ENCODE measurements at regions not wholly inside any gene's neighbourhood (a gene's known extent, or its start where the extent isn't known, plus 50 kb on each side); places are given as distances from the start of the nearest gene placed in this dataset.

GRCh38 chr18:78927616-78928015, 52.0 kb upstream of the SALL3 start:
- no peaks in the 10 kb centered on the region for H3K27me3 Mint-ChIP-seq
- ChIA-PET POLR2A (no interaction called here), CTCF (interaction anchor here in 1 of 2 donors (0.6 kb wide), 1 partner anchor 219 kb away, joined by 6 read pairs; no protein-coding TSS in a partner anchor)
- ATAC-seq (replicated peaks in 1 of 4) (no peak), DNase-seq (no peak)
- no peaks in the 10 kb centered on the region for H3K9me3 ChIP-seq
- no peak overlapping the region for H3K27ac Mint-ChIP-seq
- no peaks in the 10 kb centered on the region for H3K4me1 ChIP-seq (ENCODE audit: control insufficient read depth in 1 of 2, extremely low read depth in 1 of 2, insufficient read depth in 2 of 2, low read length in 2 of 2)
- H3K4me3 ChIP-seq (ENCODE audit: control insufficient read depth in 1 of 2, extremely low read depth in 1 of 2, low read length in 1 of 2) = no peak overlapping the region
- WGBS (ENCODE audit: insufficient coverage) = 87% methylated on average over 11 of the region's 11 CpGs
- H3K36me3 Mint-ChIP-seq = no peaks in the 10 kb centered on the region
- H3K9me3 Mint-ChIP-seq = no peaks in the 10 kb centered on the region
- no peaks in the 10 kb centered on the region for H3K36me3 ChIP-seq (ENCODE audit: control insufficient read depth in 2 of 2, extremely low read depth in 1 of 2, insufficient read depth in 1 of 2, low read length in 1 of 2)
- peaks cover 0 to 5% of the 10 kb centered on the region in 2 experiments for H3K27me3 ChIP-seq (replicated peaks in 1 of 2; ENCODE audit: control insufficient read depth in 2 of 2, extremely low read depth in 1 of 2, insufficient read depth in 2 of 2, low read length in 1 of 2)
- no peak overlapping the region for H3K4me3 Mint-ChIP-seq
- H3K4me1 Mint-ChIP-seq = no peaks in the 10 kb centered on the region
- H3K27ac ChIP-seq (ENCODE audit: low read length) = no peak overlapping the region

- Mint-ChIP-seq H3K36me3 (no peaks in the 10 kb centered on the region), H3K27ac (no peak overlapping the region), H3K9me3 (no peaks in the 10 kb centered on the region), H3K4me3 (no peak overlapping the region), H3K4me1 (no peaks in the 10 kb centered on the region), H3K27me3 (no peaks in the 10 kb centered on the region)
- Histone ChIP-seq H3K27me3 (replicated peaks in 1 of 2; ENCODE audit: control insufficient read depth in 2 of 2, extremely low read depth in 1 of 2, insufficient read depth in 2 of 2, low read length in 1 of 2) (peaks cover 0 to 5% of the 10 kb centered on the region in 2 experiments), H3K36me3 (ENCODE audit: control insufficient read depth in 2 of 2, extremely low read depth in 1 of 2, insufficient read depth in 1 of 2, low read length in 1 of 2) (no peaks in the 10 kb centered on the region), H3K27ac (ENCODE audit: low read length) (no peak overlapping the region), H3K4me3 (ENCODE audit: control insufficient read depth in 1 of 2, extremely low read depth in 1 of 2, low read length in 1 of 2) (no peak overlapping the region), H3K4me1 (ENCODE audit: control insufficient read depth in 1 of 2, extremely low read depth in 1 of 2, insufficient read depth in 2 of 2, low read length in 2 of 2) (no peaks in the 10 kb centered on the region), H3K9me3 (no peaks in the 10 kb centered on the region)
- CTCF ChIA-PET = no interaction called here
- ATAC-seq (replicated peaks in 1 of 4) = no peak
- DNase-seq = no peak
- 87% methylated on average over 6 of the region's 16 CpGs for WGBS (ENCODE audit: insufficient coverage)
- POLR2A ChIA-PET = no interaction called here
Measured at GRCh38 chr18:78928076-78928475, 51.5 kb upstream of the SALL3 start.

- H3K36me3 ChIP-seq (ENCODE audit: control insufficient read depth in 2 of 2, extremely low read depth in 1 of 2, insufficient read depth in 1 of 2, low read length in 1 of 2) = no peaks in the 10 kb centered on the region
- H3K9me3 Mint-ChIP-seq = no peaks in the 10 kb centered on the region
- no peak overlapping the region for H3K27ac Mint-ChIP-seq
- H3K36me3 Mint-ChIP-seq = no peaks in the 10 kb centered on the region
- H3K4me3 Mint-ChIP-seq = no peak overlapping the region
- DNase-seq (no peak), ATAC-seq (replicated peaks in 1 of 4) (no peak)
- 93% methylated on average over 10 of the region's 15 CpGs for WGBS (ENCODE audit: insufficient coverage)
- no peak overlapping the region for H3K27ac ChIP-seq (ENCODE audit: low read length)
- POLR2A ChIA-PET = no interaction called here
- H3K4me1 Mint-ChIP-seq = no peaks in the 10 kb centered on the region
- H3K4me3 ChIP-seq (ENCODE audit: control insufficient read depth in 1 of 2, extremely low read depth in 1 of 2, low read length in 1 of 2) = no peak overlapping the region
- peaks cover 0 to 12% of the 10 kb centered on the region in 2 experiments for H3K27me3 ChIP-seq (replicated peaks in 1 of 2; ENCODE audit: control insufficient read depth in 2 of 2, extremely low read depth in 1 of 2, insufficient read depth in 2 of 2, low read length in 1 of 2)
- H3K27me3 Mint-ChIP-seq = no peaks in the 10 kb centered on the region
- H3K4me1 ChIP-seq (ENCODE audit: control insufficient read depth in 1 of 2, extremely low read depth in 1 of 2, insufficient read depth in 2 of 2, low read length in 2 of 2) = no peaks in the 10 kb centered on the region
- no peaks in the 10 kb centered on the region for H3K9me3 ChIP-seq
- CTCF ChIA-PET = no interaction called here
Measured at GRCh38 chr18:78929516-78929915, 50.1 kb upstream of the SALL3 start.
